H1 (cell line): ENCODE measurements at regions not wholly inside any gene's neighbourhood (a gene's known extent, or its start where the extent isn't known, plus 50 kb on each side); places are given as distances from the start of the nearest gene placed in this dataset.

Experiments used
- CTCF ChIA-PET: fragments of 300-600 bp; sonication (Branson Sonifier 250); formaldehyde crosslinking; loops from one replicate; lab custom pipeline; 2021; ENCODE audit not compliant: partially characterized antibody; lab: Charles Lee
- POLR2A ChIA-PET: fragments of 300-600 bp; sonication (Branson Sonifier 250); formaldehyde crosslinking; loops from one replicate; lab custom pipeline; 2021; ENCODE audit warnings: inconsistent platforms; ENCODE audit not compliant: partially characterized antibody; lab: Charles Lee
- DNase-seq, 2 experiments: peaks; one replicate each; pipeline versions ENCODE4 v3.0.0 to v3.0.0-alpha.2; 2010 to 2022; ENCODE audit warnings: low spot score in 2 of 2, low read depth in 1 of 2, mixed read lengths in 1 of 2
- FAIRE-seq: peaks from 2 replicates; lab custom pipeline; 2011; peaks lifted over from hg19 to GRCh38; lab: Jason Lieb, UNC
- H2AFZ ChIP-seq: 2 replicates; pipeline ENCODE4 v1.8.1; 2012; ENCODE audit warnings: low read length, inconsistent platforms
- H2AK5ac ChIP-seq: 2 replicates; pipeline ENCODE4 v1.6.1; 2013; ENCODE audit warnings: low read depth, low read length
- H2BK120ac ChIP-seq: replicated peaks from 2 replicates; pipeline ENCODE3; 2013; ENCODE audit warnings: low read depth, low read length, inconsistent platforms
- H2BK12ac ChIP-seq: 2 replicates; pipeline ENCODE4 v1.6.1; 2013; ENCODE audit warnings: low read depth, low read length
- H2BK15ac ChIP-seq: 2 replicates; pipeline ENCODE4 v1.6.1; 2013; ENCODE audit warnings: low read length
- H2BK20ac ChIP-seq: 2 replicates; pipeline ENCODE4 v1.6.1; 2013; ENCODE audit warnings: low read length
- H2BK5ac ChIP-seq: 2 replicates; pipeline ENCODE4 v1.6.1; 2013; ENCODE audit warnings: low read depth, low read length
- H3K14ac ChIP-seq: 2 replicates; pipeline ENCODE4 v1.6.1; 2013; ENCODE audit warnings: inconsistent platforms; ENCODE audit not compliant: insufficient read length
- H3K18ac ChIP-seq: 2 replicates; pipeline ENCODE4 v1.6.1; 2013; ENCODE audit warnings: low read length; ENCODE audit errors: extremely low read depth
- H3K23ac ChIP-seq: 2 replicates; pipeline ENCODE4 v1.6.1; 2013; ENCODE audit warnings: inconsistent platforms; ENCODE audit not compliant: insufficient read length
- H3K23me2 ChIP-seq: 2 replicates; pipeline ENCODE4 v1.6.1; 2013; ENCODE audit warnings: low read depth, low read length
- H3K27ac ChIP-seq: 2 replicates; pipeline ENCODE4 v1.6.1; 2011; ENCODE audit warnings: low read depth, low read length, inconsistent platforms
- H3K27me3 ChIP-seq, 4 experiments: replicated peaks in 1 of 4; 1 replicate in 1 of 4; 2 replicates in 3 of 4; pipeline versions ENCODE4 v1.6.1 to v1.8.1; 2011 to 2013; ENCODE audit warnings: low read length in 3 of 4, mild to moderate bottlenecking in 3 of 4, inconsistent platforms in 2 of 4, mixed read lengths in 2 of 4, moderate library complexity in 1 of 4; ENCODE audit not compliant: control insufficient read depth in 3 of 4, insufficient read depth in 3 of 4; ENCODE audit errors: extremely low read depth in 1 of 4
- H3K36me3 ChIP-seq, 4 experiments: 2 replicates each; pipeline versions ENCODE4 v1.6.1 to v1.8.1; 2011 to 2013; ENCODE audit warnings: mild to moderate bottlenecking in 4 of 4, low read length in 3 of 4, moderate library complexity in 2 of 4, control low read depth in 1 of 4, inconsistent platforms in 1 of 4; ENCODE audit not compliant: insufficient read depth in 4 of 4, control insufficient read depth in 2 of 4
- H3K4ac ChIP-seq: replicated peaks from 2 replicates; pipeline ENCODE3; 2013; ENCODE audit warnings: low read length, low read depth, mixed read lengths, inconsistent platforms; ENCODE audit not compliant: insufficient read length
- H3K4me1 ChIP-seq, 4 experiments: replicated peaks in 1 of 4; 1 replicate in 1 of 4; 2 replicates in 3 of 4; pipeline versions ENCODE4 v1.6.1 to v1.8.1; 2011 to 2013; ENCODE audit warnings: low read length in 3 of 4, inconsistent platforms in 2 of 4, mixed read lengths in 1 of 4; ENCODE audit not compliant: insufficient read depth in 4 of 4, control insufficient read depth in 3 of 4
- H3K4me2 ChIP-seq, 2 experiments: 2 replicates each; pipeline versions ENCODE4 v1.6.1 to v1.8.1; 2011 to 2013; ENCODE audit warnings: low read depth in 2 of 2, low read length in 2 of 2, control low read depth in 1 of 2, inconsistent platforms in 1 of 2, mild to moderate bottlenecking in 1 of 2; ENCODE audit not compliant: insufficient read depth in 1 of 2
- H3K4me3 ChIP-seq, 4 experiments: fragments of 200-600, 300-600 bp in 1 of 4; sonication (generic), shearing (Covaris generic), sonication (Bioruptor Twin) in 1 of 4; 2 replicates each; pipeline versions ENCODE4 v1.5.1 to v1.8.1; 2011 to 2016; ENCODE audit warnings: low read length in 4 of 4, low read depth in 3 of 4, control low read depth in 2 of 4, inconsistent platforms in 2 of 4, mild to moderate bottlenecking in 2 of 4, mixed read lengths in 1 of 4, moderate library complexity in 1 of 4; ENCODE audit not compliant: insufficient read depth in 2 of 4; ENCODE audit errors: extremely low read depth in 1 of 4
- H3K56ac ChIP-seq: replicated peaks from 2 replicates; pipeline ENCODE3; 2013; ENCODE audit warnings: low read depth, mild to moderate bottlenecking, mixed read lengths, low read length, inconsistent platforms; ENCODE audit not compliant: insufficient read length
- H3K79me1 ChIP-seq: 2 replicates; pipeline ENCODE4 v1.6.1; 2013; ENCODE audit warnings: low read depth, low read length, control low read depth
- H3K79me2 ChIP-seq, 2 experiments: 2 replicates each; pipeline versions ENCODE4 v1.6.1 to v1.8.1; 2012 to 2013; ENCODE audit warnings: low read length in 2 of 2, mild to moderate bottlenecking in 2 of 2, inconsistent platforms in 1 of 2; ENCODE audit not compliant: insufficient read depth in 2 of 2, control insufficient read depth in 1 of 2
- H3K9ac ChIP-seq, 4 experiments: replicated peaks in 1 of 4; 1 replicate in 1 of 4; 2 replicates in 3 of 4; pipeline versions ENCODE4 v1.6.1 to v1.8.1; 2011 to 2013; ENCODE audit warnings: low read depth in 3 of 4, low read length in 3 of 4, control low read depth in 2 of 4, mild to moderate bottlenecking in 2 of 4, moderate library complexity in 2 of 4, inconsistent platforms in 1 of 4; ENCODE audit errors: extremely low read depth in 1 of 4
- H3K9me3 ChIP-seq, 2 experiments: 2 replicates each; pipeline versions ENCODE4 v1.6.1 to v1.8.1; 2012 to 2013; ENCODE audit warnings: mild to moderate bottlenecking in 2 of 2, moderate library complexity in 2 of 2, control low read depth in 1 of 2, inconsistent platforms in 1 of 2, low read depth in 1 of 2, low read length in 1 of 2, mixed read lengths in 1 of 2; ENCODE audit not compliant: insufficient read depth in 2 of 2
- H4K20me1 ChIP-seq, 2 experiments: replicated peaks in 1 of 2; 2 replicates each; pipeline versions ENCODE3 to v1.8.1; 2011 to 2013; ENCODE audit warnings: inconsistent platforms in 2 of 2, low read length in 2 of 2, mild to moderate bottlenecking in 1 of 2; ENCODE audit not compliant: insufficient read depth in 2 of 2, control insufficient read depth in 1 of 2
- H4K5ac ChIP-seq: 2 replicates; pipeline ENCODE4 v1.6.1; 2013; ENCODE audit warnings: low read length, low read depth, mixed read lengths, inconsistent platforms; ENCODE audit not compliant: insufficient read length
- H4K8ac ChIP-seq: 2 replicates; pipeline ENCODE4 v1.8.0; 2013; ENCODE audit warnings: mild to moderate bottlenecking, moderate library complexity, low read length, inconsistent platforms; ENCODE audit not compliant: insufficient read depth; ENCODE audit errors: extremely low read depth
- H4K91ac ChIP-seq: replicated peaks from 2 replicates; pipeline ENCODE3; 2013; ENCODE audit warnings: low read length, mixed read lengths, inconsistent platforms; ENCODE audit not compliant: insufficient read length
- CHD1 ChIP-seq: IDR thresholded peaks from 2 replicates; pipeline ENCODE4 v1.6.1; 2012; ENCODE audit warnings: low read depth, low read length, improper control_type of control experiment
- GTF2F1 ChIP-seq: IDR thresholded peaks from 2 replicates; pipeline ENCODE4 v1.6.1; 2012; ENCODE audit warnings: low read depth, low read length, improper control_type of control experiment, borderline replicate concordance
- HDAC2 ChIP-seq, 2 experiments: fragments of 300-600 bp in 1 of 2; sonication (generic) in 1 of 2; IDR thresholded peaks; 2 replicates each; pipeline ENCODE4 v1.6.1; 2011 to 2012; ENCODE audit warnings: low read depth in 2 of 2, low read length in 2 of 2, mild to moderate bottlenecking in 2 of 2, moderate library complexity in 2 of 2, borderline replicate concordance in 1 of 2, inconsistent platforms in 1 of 2
- JUND ChIP-seq: IDR thresholded peaks from 2 replicates; pipeline ENCODE4 v1.6.1; 2011; ENCODE audit warnings: mild to moderate bottlenecking, improper control_type of control experiment, low read length
- POLR2AphosphoS5 ChIP-seq: IDR thresholded peaks from 2 replicates; pipeline ENCODE4 v1.6.1; 2011; ENCODE audit warnings: low read depth, low read length
- SP1 ChIP-seq: IDR thresholded peaks from 2 replicates; pipeline ENCODE4 v1.6.1; 2011; ENCODE audit warnings: low read depth, low read length
- TAF1 ChIP-seq: IDR thresholded peaks from 2 replicates; pipeline ENCODE4 v1.6.1; 2011; ENCODE audit warnings: mild to moderate bottlenecking, low read depth, low read length
- ZNF274 ChIP-seq: IDR thresholded peaks from 2 replicates; pipeline ENCODE4 v1.7.0; 2012; ENCODE audit warnings: low read length, borderline replicate concordance; ENCODE audit errors: extremely low read depth
- WGBS, 2 experiments: shearing (Covaris generic) in 1 of 2; methylation state at CpG; one replicate each; pipeline versions ENCODE4 v1.1.6 to v1.1.7; 2013 to 2015; ENCODE audit warnings: low lambda C conversion rate in 2 of 2, mixed read lengths in 2 of 2, inconsistent platforms in 1 of 2, low coverage in 1 of 2, missing lambda C conversion rate in 1 of 2; ENCODE audit not compliant: insufficient replicate concordance in 2 of 2, insufficient coverage in 1 of 2, insufficient read length in 1 of 2; ENCODE audit errors: extremely low coverage in 1 of 2, missing lambda C conversion rate in 1 of 2; 5-methylcytosine and 5-hydroxymethylcytosine counted together

GRCh38 chr9:81850724-81851123 is 77.5 kb upstream of the SPATA31D4 start:
- ChIA-PET CTCF (interaction anchor here (1.0 kb wide), 1 partner anchor 8 kb away, joined by 3 read pairs; no protein-coding TSS in a partner anchor), POLR2A (interaction anchor here (0.6 kb wide), 1 partner anchor 201 kb away, joined by 3 read pairs; no protein-coding TSS in a partner anchor)
- DNase-seq: no peak
- no peak overlapping the region for H2BK120ac ChIP-seq
- H4K8ac ChIP-seq: no peak overlapping the region
- no peak overlapping the region for H3K56ac ChIP-seq
- no peak overlapping the region for H3K18ac ChIP-seq
- no peaks in the 10 kb centered on the region for H3K23me2 ChIP-seq
- H3K23ac ChIP-seq: no peak overlapping the region
- H4K91ac ChIP-seq: no peak overlapping the region
- H3K4me1 ChIP-seq: no peaks in the 10 kb centered on the region
- no peaks in the 10 kb centered on the region for H3K36me3 ChIP-seq
- H2BK20ac ChIP-seq: no peak overlapping the region
- 0 out of 2 replicates have a peak overlapping the region, but pooled peaks have one; percentile 12 for H2AK5ac ChIP-seq
- H2BK15ac ChIP-seq: no peak overlapping the region
- H3K4me3 ChIP-seq: no peak overlapping the region
- no peak overlapping the region for H2BK12ac ChIP-seq
- H2AFZ ChIP-seq: no peak overlapping the region
- H3K27me3 ChIP-seq: no peaks in the 10 kb centered on the region
- WGBS, 2 experiments: 91% methylated on average over 6 of the region's 6 CpGs; no CpG with 5 or more reads in 1 of the 2 experiments
- H4K5ac ChIP-seq: no peak overlapping the region
- FAIRE-seq: no peak
- no peaks in the 10 kb centered on the region for H4K20me1 ChIP-seq
- H3K4ac ChIP-seq: no peak overlapping the region
- no peak overlapping the region for H3K14ac ChIP-seq
- H3K9me3 ChIP-seq: no peaks in the 10 kb centered on the region
- H3K79me2 ChIP-seq: no peaks in the 10 kb centered on the region
- peak overlapping the region; percentile 37; the same call in 1 of the 2 replicates for H2BK5ac ChIP-seq
- TF ChIP-seq GTF2F1 (no peak), POLR2AphosphoS5 (no peak), SP1 (no peak), JUND (no peak), HDAC2 (IDR thresholded peaks at IDR 0.05; ENCODE audit: borderline replicate concordance in 1 of 2, low read depth in 2 of 2, low read length in 2 of 2) (no peak), ZNF274 (no peak), CHD1 (no peak), TAF1 (no peak)
- H3K79me1 ChIP-seq: no peaks in the 10 kb centered on the region
- no peak overlapping the region for H3K9ac ChIP-seq
- no peak overlapping the region for H3K4me2 ChIP-seq
- no peak overlapping the region for H3K27ac ChIP-seq
